ENCODE measurements at regions not wholly inside any gene's neighbourhood (a gene's known extent, or its start where the extent isn't known, plus 50 kb on each side); places are given as distances from the start of the nearest gene placed in this dataset.

DNA sequence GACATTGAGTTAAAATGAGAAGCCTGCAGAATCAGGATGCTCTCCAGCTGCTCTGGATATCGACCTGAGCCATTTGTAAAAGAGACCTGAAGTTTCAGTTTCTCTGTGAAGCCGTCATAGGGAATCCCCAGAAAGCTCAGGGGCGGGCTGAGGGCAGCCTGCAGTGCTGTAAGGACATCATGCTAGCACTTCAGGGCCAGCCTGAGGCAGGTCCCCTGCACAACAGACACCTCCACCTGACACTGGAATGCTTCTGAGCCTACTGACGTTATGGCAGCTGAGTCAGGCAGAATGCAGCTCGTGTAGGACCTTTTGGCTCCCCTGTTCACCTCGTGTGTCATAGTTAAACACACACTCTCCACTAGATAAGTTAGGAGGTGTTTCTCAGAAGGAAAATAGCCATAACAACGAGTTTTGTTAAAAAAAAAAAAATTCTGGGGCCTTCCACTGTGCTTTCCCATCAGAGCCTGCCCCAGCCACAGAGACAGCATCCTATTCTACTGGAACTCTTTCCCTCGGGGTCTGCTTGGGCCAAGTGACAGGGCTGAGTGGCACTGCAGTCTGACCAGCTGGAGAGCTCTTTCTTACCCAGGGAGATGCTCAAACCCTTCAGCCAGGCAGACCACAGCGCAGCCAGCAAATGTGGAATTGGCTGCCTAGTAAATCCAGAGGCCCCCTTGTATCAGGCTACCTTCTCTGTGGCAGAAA, 354.9 kb downstream of the DIRAS2 start:
- no peaks in the 10 kb centered on the region for H4K20me1 ChIP-seq (ENCODE audit: control insufficient read depth, insufficient read depth)
- in situ Hi-C loops (cut with MboI) (no loop called here), intact Hi-C loops (cut with micrococcal nuclease; ENCODE audit: unreplicated experiment) (no loop called here)
- no peaks in the 10 kb centered on the region; a peak in 1 of 4 replicates for H3K27me3 ChIP-seq (replicated peaks in 1 of 2; ENCODE audit: control insufficient read depth in 2 of 2, insufficient read depth in 2 of 2, low read length in 1 of 2)
- no peaks in the 10 kb centered on the region; the same call in 2 of the 3 replicates for H3K9me3 ChIP-seq (replicated peaks; ENCODE audit: control insufficient read depth, insufficient read depth, low read length)
- no peaks in the 10 kb centered on the region for H3K36me3 ChIP-seq (ENCODE audit: control insufficient read depth in 2 of 2, insufficient read depth in 2 of 2, low read length in 1 of 2)
- H3K4me2 ChIP-seq (ENCODE audit: control insufficient read depth, insufficient read depth), result peak overlapping the region; percentile 73
- ChIA-PET RAD21 (ENCODE audit: unreplicated experiment) (interaction anchor here (1.4 to 1.5 kb wide), 2 partner anchors 11 to 13 kb away, joined by 4 read pairs; no protein-coding TSS in a partner anchor), CTCF (interaction anchor here (0.8 to 1.2 kb wide), 3 partner anchors 44 to 1446 kb away, joined by 3 read pairs; no protein-coding TSS in a partner anchor), SMC1A (ENCODE audit: uncharacterized antibody, unreplicated experiment) (interaction anchor here (0.7 to 1.2 kb wide), 7 partner anchors 11 to 685 kb away, joined by 3 to 4 read pairs (median 3); no protein-coding TSS in a partner anchor), POLR2A (no interaction called here)
- 7% methylated on average over 9 of the region's 9 CpGs for WGBS (ENCODE audit: insufficient coverage, insufficient replicate concordance, low lambda C conversion rate, missing lambda C conversion rate)
- peaks cover 6% of the 10 kb centered on the region for H3K4me1 ChIP-seq (ENCODE audit: control insufficient read depth, insufficient read depth, low read length)
- no peak overlapping the region for H3K4me3 ChIP-seq
- FAIRE-seq (peak; percentile 81), ATAC-seq (peak; percentile 99), DNase-seq (ENCODE audit: low read depth, low spot score) (peak; percentile 48)
- peak overlapping the region; percentile 86 for H2AFZ ChIP-seq (ENCODE audit: control insufficient read depth, low read depth, low read length)
- H3K27ac ChIP-seq (ENCODE audit: control insufficient read depth, insufficient read depth), result peak overlapping the region; percentile 56
- 0 out of 2 replicates have a peak overlapping the region, but pooled peaks have one; percentile 8 for H3K9ac ChIP-seq (ENCODE audit: control insufficient read depth, insufficient read depth, low read length)
- H3K79me2 ChIP-seq (ENCODE audit: control insufficient read depth, insufficient read depth, low read length), result no peaks in the 10 kb centered on the region
- no TSS peak for BruUV-seq (replicated peaks)
- TF ChIP-seq EED (IDR thresholded peaks at IDR 0.05; ENCODE audit: low read depth) (peak; percentile 53), RCOR1 (conservative IDR thresholded peaks at IDR 0.05; ENCODE audit: low read depth, low read length) (0 out of 2 replicates have a peak, but pooled peaks have one; percentile 44), ATF7 (IDR thresholded peaks at IDR 0.05; ENCODE audit: low read depth) (peak; percentile 66), TCF7 (IDR thresholded peaks at IDR 0.05; ENCODE audit: borderline replicate concordance) (no peak), MTA2 (IDR thresholded peaks at IDR 0.05; ENCODE audit: low read depth) (0 out of 2 replicates have a peak, but pooled peaks have one; percentile 8), SUPT20H (IDR thresholded peaks at IDR 0.05; ENCODE audit: borderline replicate concordance, control insufficient read depth, low read depth, low read length) (no peak), STAT1 (conservative IDR thresholded peaks at IDR 0.05) (no peak), RELA (IDR thresholded peaks at IDR 0.05; ENCODE audit: borderline replicate concordance, partially characterized antibody) (peak; percentile 78), NBN (IDR thresholded peaks at IDR 0.05) (0 out of 2 replicates have a peak, but pooled peaks have one; percentile 25), EP300 (IDR thresholded peaks at IDR 0.05; ENCODE audit: borderline replicate concordance in 1 of 2, control insufficient read depth in 1 of 2, low read depth in 2 of 2, low read length in 2 of 2) (peak in 1 of 2 experiments; percentile 46; a peak in 1 of 4 replicates), NFYB (IDR thresholded peaks at IDR 0.05; ENCODE audit: insufficient read depth, low read depth, low read length) (no peak), CREM (IDR thresholded peaks at IDR 0.05; ENCODE audit: low read depth) (peak; percentile 65), JUNB (IDR thresholded peaks at IDR 0.05) (peak; percentile 35), POLR2A (IDR thresholded peaks at IDR 0.05; ENCODE audit: low read depth, low read length) (peak; percentile 66), RB1 (IDR thresholded peaks at IDR 0.05; ENCODE audit: borderline replicate concordance) (no peak), IKZF2 (IDR thresholded peaks at IDR 0.05) (peak in 1 of 2 experiments; percentile 34; a peak in 1 of 4 replicates), POU2F2 (IDR thresholded peaks at IDR 0.05; ENCODE audit: borderline replicate concordance, low read depth, low read length) (peak; percentile 23; the same call in 1 of the 3 replicates), IKZF1 (conservative IDR thresholded peaks at IDR 0.05) (peak; percentile 44), LARP7 (IDR thresholded peaks at IDR 0.05) (no peak), PAX5 (IDR thresholded peaks at IDR 0.05; ENCODE audit: borderline replicate concordance, low read depth, low read length) (0 out of 2 replicates have a peak, but pooled peaks have one; percentile 7)
- TF ChIP-seq, protein P1, sequence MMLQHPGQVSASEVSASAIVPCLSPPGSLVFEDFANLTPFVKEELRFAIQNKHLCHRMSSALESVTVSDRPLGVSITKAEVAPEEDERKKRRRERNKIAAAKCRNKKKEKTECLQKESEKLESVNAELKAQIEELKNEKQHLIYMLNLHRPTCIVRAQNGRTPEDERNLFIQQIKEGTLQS (IDR thresholded peaks at IDR 0.05; ENCODE audit: borderline replicate concordance, extremely low read depth, low read depth, low read length), result no peak
- TF ChIP-seq, protein P2, sequence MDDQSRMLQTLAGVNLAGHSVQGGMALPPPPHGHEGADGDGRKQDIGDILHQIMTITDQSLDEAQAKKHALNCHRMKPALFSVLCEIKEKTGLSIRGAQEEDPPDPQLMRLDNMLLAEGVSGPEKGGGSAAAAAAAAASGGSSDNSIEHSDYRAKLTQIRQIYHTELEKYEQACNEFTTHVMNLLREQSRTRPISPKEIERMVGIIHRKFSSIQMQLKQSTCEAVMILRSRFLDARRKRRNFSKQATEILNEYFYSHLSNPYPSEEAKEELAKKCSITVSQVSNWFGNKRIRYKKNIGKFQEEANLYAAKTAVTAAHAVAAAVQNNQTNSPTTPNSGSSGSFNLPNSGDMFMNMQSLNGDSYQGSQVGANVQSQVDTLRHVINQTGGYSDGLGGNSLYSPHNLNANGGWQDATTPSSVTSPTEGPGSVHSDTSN (IDR thresholded peaks at IDR 0.05; ENCODE audit: insufficient replicate concordance, low read depth, low read length), result no peak
- TF ChIP-seq, protein P3, sequence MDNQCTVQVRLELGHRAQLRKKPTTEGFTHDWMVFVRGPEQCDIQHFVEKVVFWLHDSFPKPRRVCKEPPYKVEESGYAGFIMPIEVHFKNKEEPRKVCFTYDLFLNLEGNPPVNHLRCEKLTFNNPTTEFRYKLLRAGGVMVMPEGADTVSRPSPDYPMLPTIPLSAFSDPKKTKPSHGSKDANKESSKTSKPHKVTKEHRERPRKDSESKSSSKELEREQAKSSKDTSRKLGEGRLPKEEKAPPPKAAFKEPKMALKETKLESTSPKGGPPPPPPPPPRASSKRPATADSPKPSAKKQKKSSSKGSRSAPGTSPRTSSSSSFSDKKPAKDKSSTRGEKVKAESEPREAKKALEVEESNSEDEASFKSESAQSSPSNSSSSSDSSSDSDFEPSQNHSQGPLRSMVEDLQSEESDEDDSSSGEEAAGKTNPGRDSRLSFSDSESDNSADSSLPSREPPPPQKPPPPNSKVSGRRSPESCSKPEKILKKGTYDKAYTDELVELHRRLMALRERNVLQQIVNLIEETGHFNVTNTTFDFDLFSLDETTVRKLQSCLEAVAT (IDR thresholded peaks at IDR 0.05), result no peak
